T1000 (cell line): ENCODE measurements at regions not wholly inside any gene's neighbourhood (a gene's known extent, or its start where the extent isn't known, plus 50 kb on each side); places are given as distances from the start of the nearest gene placed in this dataset.
"Not testable (repeated sequence)": the region's sequence is repeated elsewhere in the genome, so short reads cannot be mapped to it uniquely, and the experiment has no call there.

Experiments used
- DNase-seq: peaks from one replicate; lab custom pipeline; 2025; ENCODE audit warnings: mixed read lengths; lab: John Stamatoyannopoulos, UW

- DNase-seq, result no peak
Measured at GRCh38 chr3:177842743-177843734, 645.8 kb upstream of the TBL1XR1 start.

GRCh38 chr3:177852001-177852807 lies 654.9 kb upstream of the TBL1XR1 start:
- no peak for DNase-seq

GRCh38 chr3:177855021-177855420 lies 657.7 kb upstream of the TBL1XR1 start:
- DNase-seq, result no peak

- no peak for DNase-seq
Measured at GRCh38 chr3:177860184-177860583, 662.9 kb upstream of the TBL1XR1 start.

GRCh38 chr3:177862962-177863491 lies 665.7 kb upstream of the TBL1XR1 start:
- DNase-seq, result no peak

GRCh38 chr3:177871267-177871666 lies 665.0 kb upstream of the KCNMB2 start:
- DNase-seq, result not testable (repeated sequence)

GRCh38 chr3:177878192-177878591 lies 658.0 kb upstream of the KCNMB2 start:
- no peak for DNase-seq

- DNase-seq, result no peak
Measured at GRCh38 chr3:177878957-177879356, 657.3 kb upstream of the KCNMB2 start.

GRCh38 chr3:177881351-177881750 lies 654.9 kb upstream of the KCNMB2 start:
- no peak for DNase-seq

GRCh38 chr3:177882124-177882648 lies 654.0 kb upstream of the KCNMB2 start:
- no peak for DNase-seq

GRCh38 chr3:177883091-177883490 lies 653.1 kb upstream of the KCNMB2 start:
- no peak for DNase-seq

GRCh38 chr3:177883957-177884356 lies 652.3 kb upstream of the KCNMB2 start:
- no peak for DNase-seq

GRCh38 chr3:177885063-177885462 lies 651.2 kb upstream of the KCNMB2 start:
- DNase-seq, result no peak

- DNase-seq, result no peak
Measured at GRCh38 chr3:177886501-177886900, 649.7 kb upstream of the KCNMB2 start.

- no peak for DNase-seq
Measured at GRCh38 chr3:177887475-177887874, 648.8 kb upstream of the KCNMB2 start.

- no peak for DNase-seq
Measured at GRCh38 chr3:177889161-177889560, 647.1 kb upstream of the KCNMB2 start.

GRCh38 chr3:177889652-177890358 lies 646.4 kb upstream of the KCNMB2 start:
- DNase-seq, result no peak

GRCh38 chr3:177890359-177890683 lies 645.9 kb upstream of the KCNMB2 start:
- DNase-seq, result no peak

- DNase-seq, result not testable (repeated sequence)
Measured at GRCh38 chr3:177891569-177891968, 644.7 kb upstream of the KCNMB2 start.

- DNase-seq, result no peak
Measured at GRCh38 chr3:177893331-177893730, 642.9 kb upstream of the KCNMB2 start.

GRCh38 chr3:177894081-177894728 lies 642.0 kb upstream of the KCNMB2 start:
- DNase-seq, result no peak
